K562 (cell line): ENCODE measurements at regions not wholly inside any gene's neighbourhood (a gene's known extent, or its start where the extent isn't known, plus 50 kb on each side); places are given as distances from the start of the nearest gene placed in this dataset.

ENCODE experiments used
- ATAC-seq: fragments of 200-7000 bp; cut with Tn5 transposase; 3 replicates; pipeline ENCODE4 v1.9.1; 2020; ENCODE audit warnings: moderate library complexity
- BruUV-seq: library from RNA; stranded (reverse); fragments of 400-500 nt; replicated peaks from 2 replicates; lab custom pipeline; 2021; lab: Mats Ljungman, UMichigan
- CTCF ChIA-PET: fragments of 300-600 bp; formaldehyde crosslinking; extraction: SDS; loops from one replicate; lab custom pipeline; 2021; ENCODE audit warnings: low intra/inter-chr PET ratio; lab: Yijun Ruan, JAX
- POLR2A ChIA-PET: fragments of 300-600, 350-650 bp; sonication (Branson Sonifier 250); formaldehyde crosslinking; extraction: SDS; loops from one replicate; lab custom pipeline; 2021; ENCODE audit warnings: antibody characterized with exemption, inconsistent platforms; lab: Yijun Ruan, JAX
- DNase-seq, 4 experiments: peaks; one replicate each; pipeline versions ENCODE4 v3.0.0 to v3.0.0-alpha.2; 2011 to 2018; ENCODE audit warnings: low spot score in 3 of 4, mixed read lengths in 3 of 4; ENCODE audit errors: extremely low read depth in 1 of 4
- FAIRE-seq: peaks from 2 replicates; lab custom pipeline; 2011; peaks lifted over from hg19 to GRCh38; lab: Jason Lieb, UNC
- H2AFZ ChIP-seq: 2 replicates; pipeline ENCODE4 v1.6.0; 2011; ENCODE audit warnings: low read depth, low read length, control low read depth, inconsistent platforms
- H3K27ac ChIP-seq: fragments of 200-600 bp; 3 replicates; pipeline ENCODE4 v1.8.0; 2011; ENCODE audit warnings: low read depth, mild to moderate bottlenecking, control low read depth, inconsistent platforms, low read length, moderate library complexity, mixed read lengths; ENCODE audit errors: extremely low read depth
- H3K27me3 ChIP-seq, 2 experiments: fragments of 300-600 bp in 1 of 2; 2 replicates in 1 of 2; 3 replicates in 1 of 2; pipeline versions ENCODE4 v1.6.0 to v1.8.0; 2011; ENCODE audit warnings: inconsistent platforms in 2 of 2, low read length in 2 of 2, mild to moderate bottlenecking in 1 of 2, mixed read lengths in 1 of 2, moderate library complexity in 1 of 2; ENCODE audit not compliant: control insufficient read depth in 2 of 2, insufficient read depth in 2 of 2
- H3K36me3 ChIP-seq: fragments of 300-600 bp; 3 replicates; pipeline ENCODE4 v1.8.0; 2011; ENCODE audit warnings: mild to moderate bottlenecking, low read length, inconsistent platforms; ENCODE audit not compliant: control insufficient read depth, insufficient read depth
- H3K4me1 ChIP-seq, 2 experiments: fragments of 200-600 bp in 1 of 2; replicated peaks in 1 of 2; 2 replicates in 1 of 2; 3 replicates in 1 of 2; pipeline versions ENCODE4 v1.5.1 to v1.8.0; 2011; ENCODE audit warnings: inconsistent platforms in 2 of 2, low read length in 2 of 2, mild to moderate bottlenecking in 1 of 2, mixed read lengths in 1 of 2, moderate library complexity in 1 of 2; ENCODE audit not compliant: control insufficient read depth in 2 of 2, insufficient read depth in 2 of 2
- H3K4me2 ChIP-seq: 2 replicates; pipeline ENCODE4 v1.6.1; 2011; ENCODE audit warnings: low read length, control low read depth, inconsistent platforms, mixed read lengths; ENCODE audit not compliant: insufficient read depth
- H3K4me3 ChIP-seq: fragments of 200-600 bp; sonication (generic), shearing (Covaris generic); 2 replicates; pipeline ENCODE4 v1.5.1; 2016; ENCODE audit warnings: control low read depth, inconsistent platforms
- H3K79me2 ChIP-seq: fragments of 200-600 bp; 3 replicates; pipeline ENCODE4 v1.8.0; 2011; ENCODE audit warnings: low read length, inconsistent platforms; ENCODE audit not compliant: control insufficient read depth, insufficient read depth
- H3K9ac ChIP-seq, 2 experiments: 2 replicates each; pipeline versions ENCODE4 v1.6.0 to v1.6.1; 2011; ENCODE audit warnings: low read depth in 2 of 2, low read length in 2 of 2, control low read depth in 1 of 2, inconsistent platforms in 1 of 2, mild to moderate bottlenecking in 1 of 2, mixed read lengths in 1 of 2; ENCODE audit not compliant: insufficient read depth in 1 of 2
- H3K9me1 ChIP-seq: one replicate; pipeline ENCODE4 v1.6.0; 2011; ENCODE audit warnings: inconsistent platforms, mild to moderate bottlenecking, low read length, moderate library complexity; ENCODE audit not compliant: control insufficient read depth, insufficient read depth
- H3K9me3 ChIP-seq: replicated peaks from 2 replicates; pipeline ENCODE4 v1.5.1; 2011; ENCODE audit warnings: low read depth, low read length, inconsistent platforms; ENCODE audit not compliant: control insufficient read depth, insufficient read depth
- H4K20me1 ChIP-seq: replicated peaks from 2 replicates; pipeline ENCODE4 v1.6.1; 2011; ENCODE audit warnings: low read length, inconsistent platforms, mixed read lengths; ENCODE audit not compliant: control insufficient read depth, insufficient read depth
- CBX3 ChIP-seq, 2 experiments: IDR thresholded peaks; 1 replicate in 1 of 2; 2 replicates in 1 of 2; pipeline ENCODE4 v1.6.1; 2012; ENCODE audit warnings: inconsistent platforms in 2 of 2, low read length in 2 of 2, borderline replicate concordance in 1 of 2, control low read depth in 1 of 2
- COPS2 ChIP-seq: fragments of 450-650 bp; conservative IDR thresholded peaks from 2 replicates; pipeline ENCODE4 v1.6.1; 2016; ENCODE audit warnings: mild to moderate bottlenecking, moderate library complexity
- EZH2 ChIP-seq: IDR thresholded peaks from 2 replicates; pipeline ENCODE4 v1.6.1; 2012; ENCODE audit warnings: low read depth, mild to moderate bottlenecking, inconsistent platforms, low read length, borderline replicate concordance
- HDGF ChIP-seq: fragments of 450-650 bp; IDR thresholded peaks from 2 replicates; pipeline ENCODE4 v1.6.1; 2016
- MBD2 ChIP-seq: sonication (generic); IDR thresholded peaks from 2 replicates; pipeline ENCODE4 v1.6.1; 2016; ENCODE audit warnings: low read depth, borderline replicate concordance
- MXI1 ChIP-seq: IDR thresholded peaks from 2 replicates; pipeline ENCODE4 v1.6.1; 2011; ENCODE audit warnings: low read depth, mild to moderate bottlenecking, improper control_type of control experiment, low read length
- POLR2G ChIP-seq: fragments of 200-400 bp; formaldehyde crosslinking; IDR thresholded peaks from 2 replicates; pipeline ENCODE4 v1.6.1; 2017; ENCODE audit warnings: low read depth, mild to moderate bottlenecking, antibody characterized with exemption, low read length, moderate library complexity
- SIRT6 ChIP-seq: IDR thresholded peaks from one replicate; pipeline ENCODE4 v1.6.1; 2012; ENCODE audit warnings: low read depth, mild to moderate bottlenecking, control low read depth, inconsistent platforms, low read length, moderate library complexity
- SMARCC2 ChIP-seq: fragments of 450-650 bp; IDR thresholded peaks from 2 replicates; pipeline ENCODE4 v1.6.1; 2017; ENCODE audit warnings: antibody characterized with exemption, moderate library complexity, mild to moderate bottlenecking, low read depth
- SRSF1 ChIP-seq: fragments of 200-400 bp; formaldehyde crosslinking; IDR thresholded peaks from 2 replicates; pipeline ENCODE4 v1.6.1; 2017; ENCODE audit warnings: mild to moderate bottlenecking, low read depth, low read length, moderate library complexity
- WGBS: fragments of 100-300 bp; shearing (Covaris generic); methylation state at CpG from one replicate; pipeline ENCODE4 v1.1.6; 2016; ENCODE audit warnings: low coverage, mixed read lengths; ENCODE audit not compliant: insufficient coverage; ENCODE audit errors: missing lambda C conversion rate; 5-methylcytosine and 5-hydroxymethylcytosine counted together
- in situ Hi-C: fragments of 300-500 bp; cut with MboI; formaldehyde crosslinking; loops from 4 replicates; pipeline ENCODE4 v1.15.0; 2018; ENCODE audit warnings: inconsistent platforms, mixed read lengths
- intact Hi-C: fragments of 100-400 bp; cut with micrococcal nuclease; formaldehyde crosslinking; loops from 2 replicates; pipeline ENCODE4 v1.14.2; 2022
- TF ChIP-seq, protein P1 (sequence below): fragments of 250-450 bp; sonication (Bioruptor Pico); IDR thresholded peaks from 2 replicates; pipeline ENCODE4 v1.4.0; 2020; ENCODE audit warnings: mild to moderate bottlenecking, moderate library complexity, borderline replicate concordance

DNA sequence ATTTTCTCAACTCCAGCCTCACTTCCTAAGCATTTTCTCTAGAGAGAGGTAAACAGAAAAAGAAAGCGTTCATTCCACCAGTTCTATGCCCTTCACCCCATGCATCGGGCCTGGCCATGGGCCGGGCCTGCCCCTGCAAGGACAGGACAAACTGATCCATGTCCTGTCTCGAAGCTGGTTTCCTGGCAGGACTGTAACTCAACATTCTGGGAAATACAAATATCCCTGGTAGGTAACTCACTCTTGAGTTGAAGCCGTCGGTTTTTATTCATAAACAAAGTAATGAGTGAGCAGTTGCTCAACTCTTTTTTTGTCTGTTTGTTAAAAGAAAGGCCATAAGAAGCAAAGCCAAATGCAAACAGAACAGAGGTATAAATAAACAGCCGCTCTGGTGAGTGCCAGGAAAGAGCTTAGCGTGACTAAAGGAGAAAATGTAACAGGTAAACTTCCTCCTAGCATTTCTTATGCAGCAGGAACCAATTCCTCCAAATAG lies 64.4 kb upstream of the DNAH5 start:
- TF ChIP-seq, protein P1, sequence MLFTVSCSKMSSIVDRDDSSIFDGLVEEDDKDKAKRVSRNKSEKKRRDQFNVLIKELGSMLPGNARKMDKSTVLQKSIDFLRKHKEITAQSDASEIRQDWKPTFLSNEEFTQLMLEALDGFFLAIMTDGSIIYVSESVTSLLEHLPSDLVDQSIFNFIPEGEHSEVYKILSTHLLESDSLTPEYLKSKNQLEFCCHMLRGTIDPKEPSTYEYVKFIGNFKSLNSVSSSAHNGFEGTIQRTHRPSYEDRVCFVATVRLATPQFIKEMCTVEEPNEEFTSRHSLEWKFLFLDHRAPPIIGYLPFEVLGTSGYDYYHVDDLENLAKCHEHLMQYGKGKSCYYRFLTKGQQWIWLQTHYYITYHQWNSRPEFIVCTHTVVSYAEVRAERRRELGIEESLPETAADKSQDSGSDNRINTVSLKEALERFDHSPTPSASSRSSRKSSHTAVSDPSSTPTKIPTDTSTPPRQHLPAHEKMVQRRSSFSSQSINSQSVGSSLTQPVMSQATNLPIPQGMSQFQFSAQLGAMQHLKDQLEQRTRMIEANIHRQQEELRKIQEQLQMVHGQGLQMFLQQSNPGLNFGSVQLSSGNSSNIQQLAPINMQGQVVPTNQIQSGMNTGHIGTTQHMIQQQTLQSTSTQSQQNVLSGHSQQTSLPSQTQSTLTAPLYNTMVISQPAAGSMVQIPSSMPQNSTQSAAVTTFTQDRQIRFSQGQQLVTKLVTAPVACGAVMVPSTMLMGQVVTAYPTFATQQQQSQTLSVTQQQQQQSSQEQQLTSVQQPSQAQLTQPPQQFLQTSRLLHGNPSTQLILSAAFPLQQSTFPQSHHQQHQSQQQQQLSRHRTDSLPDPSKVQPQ = no peak
- no peak for TF ChIP-seq HDGF
- no peak for TF ChIP-seq MXI1
- TF ChIP-seq COPS2 = no peak
- TF ChIP-seq EZH2 = no peak
- TF ChIP-seq MBD2 = no peak
- no peak for TF ChIP-seq SIRT6
- no peak for TF ChIP-seq SRSF1
- TF ChIP-seq CBX3 (IDR thresholded peaks at IDR 0.05; ENCODE audit: borderline replicate concordance in 1 of 2, low read length in 2 of 2) = no peak
- no peak for TF ChIP-seq SMARCC2
- TF ChIP-seq POLR2G = no peak
- TF ChIP-seq, all 486 proteins: peak for 0
- Histone ChIP-seq H3K9ac (no peak overlapping the region), H2AFZ (no peak overlapping the region), H3K27me3 (peaks cover 0 to 8% of the 10 kb centered on the region in 2 experiments; a peak in 2 of 5 replicates), H3K27ac (no peak overlapping the region), H3K4me2 (no peak overlapping the region), H3K36me3 (no peaks in the 10 kb centered on the region), H3K9me1 (no peaks in the 10 kb centered on the region), H3K4me3 (no peak overlapping the region), H3K79me2 (no peaks in the 10 kb centered on the region), H3K4me1 (peaks cover 3 to 9% of the 10 kb centered on the region in 2 experiments; a peak in 3 of 5 replicates), H4K20me1 (no peaks in the 10 kb centered on the region), H3K9me3 (no peaks in the 10 kb centered on the region)
- in situ Hi-C loops = loop anchor here (10.0 kb wide), 1 partner anchor 656 kb away; the partner anchor contains the start of gene OTULIN
- ATAC-seq = no peak
- no TSS peak for BruUV-seq
- intact Hi-C loops = no loop called here
- POLR2A ChIA-PET = no interaction called here
- CTCF ChIA-PET = no interaction called here
- FAIRE-seq = no peak
- DNase-seq = no peak
- 2% methylated on average over 8 of the region's 8 CpGs for WGBS
